HG02763 (cell line): ENCODE measurements at regions not wholly inside any gene's neighbourhood (a gene's known extent, or its start where the extent isn't known, plus 50 kb on each side); places are given as distances from the start of the nearest gene placed in this dataset.
"Not testable (repeated sequence)": the region's sequence is repeated elsewhere in the genome, so short reads cannot be mapped to it uniquely, and the experiment has no call there.

Experiments
- ATAC-seq: cut with Tn5 transposase; IDR thresholded peaks from one replicate; pipeline ENCODE4 v1.9.1; 2021; ENCODE audit warnings: mild to moderate bottlenecking, moderate library complexity; ENCODE audit not compliant: unreplicated experiment

DNA sequence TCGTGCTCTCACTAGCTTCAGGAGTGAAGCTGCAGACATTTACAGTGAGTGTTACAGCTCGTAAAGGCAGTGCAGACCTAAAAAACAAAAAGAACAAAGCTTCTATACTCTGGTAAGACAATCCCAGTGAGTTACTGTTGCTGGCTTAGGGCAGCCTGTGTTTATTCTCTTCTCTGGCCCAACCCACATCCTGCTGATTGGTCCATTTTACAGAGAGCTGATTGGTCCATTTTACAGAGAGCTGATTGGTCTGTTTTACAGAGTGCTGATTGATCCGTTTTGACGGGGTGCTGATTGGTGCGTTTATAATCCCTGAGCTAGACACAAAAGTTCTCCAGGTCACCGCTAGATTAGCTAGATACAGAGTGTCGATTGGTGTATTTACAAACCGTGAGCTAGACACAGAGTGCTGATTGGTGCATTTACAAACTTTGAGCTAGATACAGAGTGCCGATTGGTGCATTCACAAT is 158.0 kb downstream of the KLRB1 start:
- ATAC-seq, result not testable (repeated sequence)

DNA sequence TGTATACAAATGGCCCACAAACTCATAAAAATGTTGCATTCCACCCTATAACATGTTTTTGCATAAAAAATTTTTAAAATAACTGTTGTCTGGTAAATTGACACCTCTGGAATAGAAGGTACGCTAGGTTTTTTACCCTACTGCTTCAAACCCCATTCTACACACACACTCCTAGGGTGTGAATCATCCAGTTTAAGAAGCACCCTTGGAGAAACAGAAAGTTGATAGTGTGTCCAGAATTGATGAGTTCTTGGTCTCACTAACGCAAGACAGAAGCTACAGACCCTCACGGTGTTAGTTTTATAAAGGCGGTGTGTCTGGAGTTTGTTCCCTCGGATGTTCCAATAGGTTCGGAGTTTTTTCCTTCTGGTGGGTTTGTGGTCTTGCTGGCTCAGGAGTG is 158.5 kb downstream of the KLRB1 start:
- no peak for ATAC-seq

DNA sequence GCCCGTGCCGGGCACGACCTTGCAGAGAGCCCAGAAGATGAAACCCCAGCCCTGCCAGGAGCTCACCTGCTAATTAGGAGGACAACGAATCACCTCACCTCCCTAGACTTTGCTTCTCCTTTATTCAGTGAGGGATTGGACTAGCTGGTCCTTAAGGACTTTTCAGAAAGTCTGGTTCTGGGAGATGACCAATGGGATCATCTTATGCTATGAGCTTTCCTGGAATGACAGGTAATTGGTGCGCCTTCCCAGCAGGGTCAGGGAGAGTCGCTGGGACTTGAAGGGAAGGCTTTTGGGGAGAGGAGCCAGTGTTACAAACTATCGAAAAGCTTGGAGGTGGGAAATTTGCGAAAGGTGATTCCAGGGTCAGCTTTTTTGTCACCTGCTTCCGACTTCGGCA is 159.1 kb downstream of the KLRB1 start:
- not testable (repeated sequence) for ATAC-seq

DNA sequence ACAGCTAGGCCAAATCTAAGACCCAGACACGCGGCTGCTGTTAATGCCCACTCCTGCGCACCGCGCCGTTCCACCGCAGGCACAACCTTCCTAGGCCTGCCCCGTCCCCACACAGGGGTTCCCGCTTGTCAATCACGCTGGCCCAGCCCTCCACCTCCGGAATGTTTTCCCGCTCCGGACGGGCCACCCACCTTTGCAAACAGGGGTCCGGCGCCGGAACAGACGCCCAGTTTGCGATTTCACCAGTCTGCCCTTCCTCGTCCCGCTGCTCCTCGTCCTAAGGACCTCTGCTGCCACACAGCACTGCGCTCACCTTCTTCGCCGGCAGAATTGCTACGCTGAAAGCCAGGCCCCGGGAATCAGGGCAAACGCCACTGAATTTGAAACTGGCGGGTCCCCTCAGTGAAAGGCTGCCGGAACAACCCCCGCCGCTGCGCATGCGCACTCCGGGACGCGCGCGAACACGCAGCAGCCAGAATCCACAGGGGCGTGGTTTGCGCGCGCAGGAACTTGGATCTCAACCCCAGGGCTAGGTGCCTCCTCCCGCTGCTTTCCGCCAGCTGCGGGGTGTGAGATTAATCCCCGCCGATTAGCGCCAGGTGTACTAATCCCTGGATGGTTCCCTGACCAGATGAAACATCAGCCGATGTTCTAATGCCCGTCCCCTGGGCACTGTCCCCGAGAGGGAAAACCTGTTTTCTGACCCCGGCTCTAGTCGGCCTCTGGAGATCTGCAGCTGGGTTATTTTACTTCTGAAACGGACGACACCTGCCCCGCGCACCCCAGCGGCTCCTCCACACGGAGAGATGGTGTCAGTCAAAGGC is 159.7 kb downstream of the KLRB1 start:
- peak; percentile 65 for ATAC-seq

DNA sequence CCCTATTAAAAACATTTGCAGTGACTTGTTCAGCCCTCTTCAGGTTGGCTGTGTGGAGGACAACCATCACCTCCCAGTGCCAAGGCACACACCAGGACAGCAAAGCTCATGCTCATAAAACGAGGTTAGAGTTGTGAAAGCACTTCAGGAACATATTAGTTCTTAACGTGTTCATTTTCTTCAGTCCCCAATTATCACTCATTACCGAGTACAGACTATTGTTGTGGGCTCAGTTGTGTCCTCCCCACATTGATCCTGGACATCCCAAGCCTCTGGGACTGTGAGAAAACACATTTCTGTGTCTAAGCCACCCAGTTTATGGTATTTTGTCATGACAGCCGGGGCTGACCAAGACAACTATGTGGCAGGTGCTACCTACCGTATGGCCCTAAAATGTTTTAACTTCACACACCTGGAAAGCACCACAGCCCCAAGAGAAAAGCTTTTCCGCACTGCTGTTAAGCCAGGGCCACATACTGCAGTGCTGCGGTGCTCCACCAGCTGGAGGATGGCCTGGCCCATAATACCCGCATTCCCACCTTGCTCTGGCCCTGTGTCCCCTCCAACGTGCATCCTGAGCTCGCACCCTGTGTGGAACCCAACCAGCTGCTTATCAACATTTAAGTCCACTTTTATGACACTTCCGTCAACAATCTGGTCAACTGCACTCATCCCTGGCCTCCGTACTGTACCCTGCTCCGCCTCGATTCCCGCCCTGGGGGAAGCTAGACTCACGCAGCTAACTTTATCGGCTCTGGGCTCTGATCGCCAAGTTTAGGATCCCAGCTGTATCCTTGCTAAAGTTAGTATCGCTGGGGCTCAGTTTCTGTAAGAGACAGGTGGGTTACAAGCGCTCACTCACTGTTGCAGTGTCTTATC is 160.6 kb downstream of the KLRB1 start:
- peak; percentile 14 for ATAC-seq

DNA sequence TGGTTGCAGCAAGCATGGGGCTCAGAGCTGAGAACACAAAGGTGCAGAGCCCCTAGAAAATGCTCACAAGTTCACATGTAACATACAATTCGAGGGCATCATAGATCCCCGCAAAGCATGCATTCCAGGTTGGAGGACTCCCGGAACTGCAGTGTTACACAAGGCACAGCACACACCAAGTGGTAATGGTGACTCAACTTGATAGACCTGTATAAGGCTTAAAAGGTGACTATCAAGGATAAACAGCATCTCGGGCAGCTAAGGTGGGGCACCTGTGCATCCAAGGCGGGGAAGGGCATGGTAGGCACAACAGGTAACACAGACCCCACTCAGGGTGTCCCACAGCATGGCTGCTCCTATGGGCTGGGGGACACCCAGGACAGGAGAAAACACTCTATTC is 167.3 kb downstream of the KLRB1 start:
- ATAC-seq, result not testable (repeated sequence)

DNA sequence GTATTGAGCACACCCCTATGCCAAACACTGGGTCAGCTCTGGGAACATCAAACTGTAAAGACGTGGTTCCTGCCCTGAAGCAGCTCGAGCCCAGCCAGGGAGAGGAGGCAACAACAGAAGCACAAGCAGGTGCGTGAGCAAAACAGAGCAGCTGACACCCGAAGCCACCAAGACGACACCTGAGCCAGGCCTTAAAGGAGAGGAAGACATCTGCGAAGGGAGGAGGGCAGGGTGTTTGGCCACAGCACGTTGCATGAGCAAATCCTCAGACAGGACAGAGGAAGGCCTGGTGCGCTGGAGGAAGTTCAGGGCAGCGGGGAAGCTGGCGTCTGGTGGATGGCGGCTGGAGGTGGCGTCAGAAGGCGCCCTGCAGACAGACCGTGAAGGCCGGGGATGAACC is 172.0 kb downstream of the KLRB1 start:
- not testable (repeated sequence) for ATAC-seq

DNA sequence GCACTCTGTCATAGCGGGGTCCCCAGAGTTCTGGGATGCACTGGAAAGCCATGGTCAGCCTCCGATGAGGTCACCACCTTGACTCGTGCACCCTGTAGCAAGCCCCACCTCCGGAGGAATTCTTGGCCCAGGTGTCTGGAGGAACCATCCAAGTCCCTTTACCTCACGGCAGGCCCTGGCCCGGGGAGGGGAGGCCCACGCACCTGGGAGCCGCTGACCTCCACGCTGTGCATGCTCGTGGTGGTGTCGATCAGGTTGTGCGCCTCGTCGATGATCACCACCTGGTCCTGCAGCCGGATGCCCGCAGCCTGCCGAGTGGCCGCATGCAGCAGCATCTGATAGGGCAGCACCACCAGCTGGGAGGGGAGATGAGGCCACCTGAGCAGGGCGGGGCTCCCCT is 177.3 kb downstream of the KLRB1 start:
- not testable (repeated sequence) for ATAC-seq

DNA sequence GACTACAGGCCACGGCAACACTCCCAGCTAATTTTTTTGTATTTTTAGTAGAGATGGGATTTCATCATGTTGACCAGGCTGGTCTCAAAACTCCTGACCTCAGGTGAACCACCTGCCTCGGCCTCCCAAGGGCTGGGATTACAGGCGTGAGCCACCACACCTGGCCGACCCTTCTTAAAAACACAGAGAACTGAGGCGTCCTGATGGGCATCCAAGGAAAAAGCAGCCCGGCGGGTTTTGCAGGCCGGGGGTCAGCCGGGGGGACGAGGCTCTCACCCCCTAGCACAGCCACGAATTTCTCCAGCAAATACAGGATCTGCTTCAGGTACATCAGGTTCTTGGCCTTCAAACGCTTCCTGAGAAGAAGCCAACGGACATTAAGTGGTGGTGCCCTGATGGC is 178.9 kb downstream of the KLRB1 start:
- ATAC-seq, result not testable (repeated sequence)

DNA sequence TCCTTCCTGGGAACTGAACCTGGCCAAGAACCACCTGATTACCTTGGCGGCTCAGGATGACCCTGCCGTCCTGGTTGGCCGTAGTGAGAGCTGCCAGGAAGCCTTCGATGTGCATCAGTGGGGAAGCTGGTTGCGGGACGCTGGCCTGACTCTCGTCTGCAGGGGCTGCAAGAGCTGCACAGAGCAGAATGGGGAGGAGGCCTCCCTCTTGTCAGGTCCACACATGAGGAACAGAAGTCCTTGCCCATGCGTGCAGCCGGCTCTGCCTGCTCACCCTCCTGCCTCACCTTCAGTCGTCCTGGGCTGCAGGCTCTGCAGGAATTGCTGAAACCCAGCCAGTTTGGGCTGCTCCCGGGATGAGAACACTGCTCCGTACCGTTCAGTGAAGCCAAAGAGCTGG is 182.3 kb downstream of the KLRB1 start:
- not testable (repeated sequence) for ATAC-seq

DNA sequence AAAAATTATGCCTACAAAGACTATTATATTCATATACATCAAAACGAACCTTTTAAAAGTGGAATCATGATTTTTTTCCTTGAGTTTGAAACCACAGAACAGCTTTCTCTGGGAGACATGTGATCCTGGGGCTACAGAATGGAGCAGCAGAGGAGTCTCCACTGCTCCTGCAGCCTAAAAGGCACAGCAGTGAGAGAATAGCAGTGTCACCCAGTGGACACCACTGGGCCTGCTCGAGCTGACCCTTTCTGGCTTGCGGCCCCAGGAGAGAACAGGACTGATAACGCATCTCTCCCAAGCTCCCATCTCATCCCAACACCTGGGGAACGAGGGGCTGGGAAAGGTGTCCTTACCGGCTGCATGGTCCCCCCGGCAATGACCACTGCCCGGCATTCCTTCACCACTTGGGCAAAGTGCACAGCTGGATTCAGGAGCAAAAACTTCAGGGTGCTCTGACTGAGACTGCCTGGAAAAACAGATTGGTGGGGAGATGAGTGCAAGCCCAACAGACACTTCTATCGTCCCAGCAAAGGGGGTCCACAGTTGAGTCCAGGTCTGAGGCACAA is 183.5 kb downstream of the KLRB1 start:
- ATAC-seq, result not testable (repeated sequence)

DNA sequence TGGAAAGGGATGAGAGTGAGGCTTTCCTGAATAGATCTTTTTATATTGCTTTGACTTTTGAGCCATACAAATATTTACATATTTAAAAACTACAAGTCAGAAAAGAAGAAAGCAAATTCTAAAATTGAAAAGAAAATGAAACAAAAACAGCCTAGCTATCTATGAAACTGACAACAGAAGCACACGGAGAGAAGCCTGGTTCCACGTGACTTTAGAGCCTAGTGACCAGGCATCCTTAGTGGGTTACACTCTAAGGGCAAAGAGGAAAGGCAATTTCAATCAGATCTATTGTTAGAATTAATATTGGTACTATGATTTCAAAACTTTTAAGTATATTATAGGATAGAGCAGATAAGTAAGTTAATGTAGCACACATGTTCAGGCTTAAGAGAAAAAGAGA is 185.0 kb downstream of the KLRB1 start:
- ATAC-seq, result not testable (repeated sequence)

DNA sequence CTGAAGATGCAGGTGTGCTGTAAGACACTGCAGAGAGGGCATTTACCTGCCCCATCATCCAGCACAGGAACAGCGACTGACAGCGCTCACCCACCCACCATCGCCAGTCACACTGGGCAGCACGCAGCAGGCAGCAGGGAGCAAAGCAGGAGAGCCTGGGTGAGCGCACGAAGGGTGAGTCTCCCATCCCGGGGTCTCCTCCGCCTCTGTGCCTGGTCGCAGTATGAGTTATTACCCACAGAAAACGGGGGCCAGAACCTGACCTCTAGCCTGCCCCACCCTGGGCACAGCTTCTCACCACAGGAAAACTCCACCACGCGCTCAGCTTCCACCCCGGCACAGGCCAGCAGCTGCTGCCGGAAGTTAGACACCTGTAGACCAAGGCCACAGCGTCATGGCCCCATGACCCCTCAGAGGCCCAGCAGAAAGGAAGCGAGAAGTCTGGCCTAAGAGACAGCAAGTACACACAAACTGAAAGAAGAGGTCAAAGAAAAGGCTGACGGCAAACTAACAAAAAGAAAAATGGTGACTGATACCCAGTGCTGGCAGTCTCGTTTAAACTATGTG is 186.1 kb downstream of the KLRB1 start:
- ATAC-seq, result not testable (repeated sequence)

DNA sequence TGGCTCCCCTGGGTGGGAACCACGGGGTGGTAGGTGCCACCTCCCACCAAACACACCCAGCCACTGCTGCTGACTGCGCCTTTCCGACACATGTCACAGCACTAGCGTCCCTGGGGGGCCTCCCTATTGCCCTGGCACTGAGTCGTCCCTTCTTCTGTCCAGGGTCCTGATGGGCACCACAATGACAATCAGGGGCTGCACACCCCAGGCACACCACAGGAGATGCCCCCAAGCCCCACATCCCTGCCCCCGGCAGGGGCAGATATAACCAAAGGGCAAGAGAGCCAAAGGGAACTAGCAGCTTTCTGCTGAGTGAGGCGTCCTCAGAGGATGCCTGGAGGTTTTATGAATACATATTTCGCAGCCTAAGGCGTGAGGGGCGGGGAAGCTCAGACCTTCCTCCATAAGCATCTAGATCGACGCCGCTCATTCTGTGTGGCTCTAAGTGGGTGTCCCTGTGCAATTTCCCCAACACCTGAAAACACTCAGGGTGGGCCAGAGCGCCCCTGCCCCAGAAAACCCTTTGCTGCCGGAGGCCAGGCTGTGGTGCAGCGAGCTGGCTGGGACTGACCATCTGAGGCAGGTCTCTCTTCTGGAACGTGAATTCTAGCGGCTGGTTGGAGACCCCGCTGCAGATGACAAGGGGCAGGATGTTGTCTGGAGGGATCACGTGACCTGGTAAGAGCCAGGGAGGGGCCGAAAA is 186.7 kb downstream of the KLRB1 start:
- ATAC-seq, result not testable (repeated sequence)

DNA sequence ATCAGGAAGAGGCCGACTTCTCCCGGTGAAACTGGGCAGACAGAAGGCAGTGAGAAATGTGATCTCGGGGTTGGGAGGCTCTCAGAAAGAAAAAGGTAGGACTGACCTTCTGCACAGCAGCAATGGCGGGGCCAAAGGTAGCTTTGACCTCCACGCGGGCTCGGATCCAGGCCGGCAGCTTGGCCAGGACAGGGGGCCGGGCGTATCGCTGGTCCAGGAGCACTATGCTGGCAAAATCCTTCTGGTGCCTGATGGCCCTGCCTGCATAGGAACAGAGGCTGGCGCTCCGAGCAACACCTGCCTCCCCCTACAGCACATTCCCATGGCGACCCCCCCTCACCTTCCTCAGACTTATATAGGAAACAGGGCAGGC is 189.1 kb downstream of the KLRB1 start:
- not testable (repeated sequence) for ATAC-seq

DNA sequence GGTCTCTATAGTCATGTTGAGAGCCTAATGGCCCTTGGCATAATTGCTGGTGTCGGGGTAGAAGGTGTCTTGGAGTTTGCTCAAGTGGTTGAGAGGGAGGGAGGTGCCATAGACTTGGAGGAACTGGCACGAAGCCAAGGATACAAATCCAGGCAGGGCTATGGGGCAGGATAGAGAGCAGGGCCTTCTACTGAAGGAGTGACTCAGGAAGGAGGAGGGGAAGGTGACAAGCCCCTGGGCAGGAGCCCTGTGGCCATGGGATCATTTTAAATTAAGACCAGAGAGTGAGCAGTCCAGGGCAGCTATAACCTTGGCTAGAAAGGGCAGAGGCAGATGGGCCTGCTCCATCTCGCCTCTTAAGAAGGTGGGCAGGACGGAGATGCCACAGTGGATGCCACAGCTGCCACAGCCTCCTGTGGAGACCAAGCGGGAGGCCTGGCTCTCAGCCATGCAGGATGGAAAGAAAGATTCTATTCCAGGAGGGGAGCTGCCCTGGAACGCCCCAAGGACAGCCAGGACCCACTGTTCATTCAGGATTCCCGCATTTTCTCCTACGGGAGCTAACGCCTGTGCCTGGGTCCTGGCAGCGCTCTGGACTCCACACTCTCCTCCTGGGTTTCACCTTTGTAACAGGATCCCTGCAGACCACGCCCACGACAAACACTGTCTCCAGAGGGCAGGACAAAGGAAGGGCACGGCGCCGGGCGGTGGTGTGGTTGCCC is 189.6 kb downstream of the KLRB1 start:
- not testable (repeated sequence) for ATAC-seq

DNA sequence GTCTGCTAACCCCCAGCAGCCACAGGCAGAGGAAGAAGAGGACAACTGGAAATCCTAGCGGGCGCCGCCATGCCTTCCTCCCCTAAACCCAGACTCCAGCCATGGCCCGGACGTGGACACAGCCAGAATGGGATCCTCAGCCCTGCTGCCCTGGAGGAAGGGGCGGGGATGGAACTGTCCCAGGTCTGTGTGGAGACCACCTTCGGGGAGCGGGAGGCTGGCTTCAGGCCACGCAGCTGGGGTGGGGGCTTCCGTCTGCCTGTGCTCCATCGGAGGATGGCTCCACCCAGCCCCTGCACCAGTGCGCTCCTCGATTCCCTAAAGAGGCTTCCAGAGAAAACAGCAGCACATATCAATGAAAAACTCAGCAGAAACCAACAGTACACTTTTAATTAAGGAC is 190.4 kb downstream of the KLRB1 start:
- not testable (repeated sequence) for ATAC-seq

DNA sequence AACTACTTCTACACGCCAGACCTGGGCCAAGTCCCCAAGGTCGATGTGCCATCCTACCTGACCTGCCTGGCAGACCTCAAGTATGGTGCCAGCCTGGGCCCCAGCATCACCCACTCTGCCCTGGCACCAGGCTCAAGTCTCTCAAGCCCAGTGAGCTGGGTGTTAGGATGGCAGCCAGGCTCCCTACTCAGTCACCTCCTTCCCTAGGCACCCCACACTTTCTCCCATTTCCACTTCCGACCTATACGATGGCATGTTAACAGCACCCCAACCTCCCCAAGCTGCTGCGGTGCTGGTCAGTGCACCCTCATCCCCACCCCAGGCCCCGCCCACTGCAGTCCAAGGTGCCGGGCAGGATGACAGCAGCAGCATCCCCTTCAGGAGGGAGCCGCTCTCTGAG is 191.4 kb downstream of the KLRB1 start:
- not testable (repeated sequence) for ATAC-seq

DNA sequence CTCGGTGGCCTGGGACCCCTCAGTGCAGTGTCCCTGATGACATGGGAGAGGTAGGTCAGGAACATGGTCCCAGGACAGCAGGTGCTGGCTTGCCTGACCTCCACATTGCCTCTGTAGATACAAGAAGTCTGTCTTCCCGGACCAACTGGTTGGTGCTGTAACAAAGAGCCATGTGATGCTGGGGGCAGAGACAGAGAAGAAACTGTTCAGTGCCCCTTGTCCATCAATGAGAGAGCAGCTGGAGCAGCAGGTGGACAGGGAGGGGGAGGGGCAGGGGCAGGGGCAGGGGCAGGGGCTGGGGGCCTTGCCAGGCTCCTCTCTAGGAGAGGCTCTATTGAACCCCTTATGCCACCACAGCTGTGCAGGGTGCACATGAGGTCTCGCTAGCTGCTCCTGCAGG is 191.8 kb downstream of the KLRB1 start:
- not testable (repeated sequence) for ATAC-seq

DNA sequence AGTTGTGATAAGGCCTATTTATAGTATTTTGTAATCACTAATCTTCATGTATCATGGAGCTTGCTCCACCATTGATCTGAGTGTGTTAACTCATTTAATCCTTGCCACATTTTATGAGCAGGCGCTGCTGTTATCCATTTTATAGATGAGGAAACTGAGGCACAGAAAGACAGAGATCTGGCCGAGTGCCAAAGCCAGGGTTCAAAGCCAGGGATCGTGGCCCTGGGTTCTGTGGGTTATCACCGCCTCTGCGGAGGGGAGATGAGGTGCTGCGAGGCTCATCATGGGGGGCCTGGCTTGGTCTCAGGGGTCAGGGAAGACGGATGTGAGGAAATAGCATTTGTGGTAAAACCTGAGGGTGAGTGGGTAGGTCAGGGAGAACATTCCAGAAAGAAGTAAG is 193.9 kb downstream of the KLRB1 start:
- ATAC-seq, result not testable (repeated sequence)
